CD4-positive, alpha-beta T cell treated with Interleukin-12 subunit alpha and Interleukin-12 subunit beta, for 1 hour (primary cell): ENCODE measurements at regions not wholly inside any gene's neighbourhood (a gene's known extent, or its start where the extent isn't known, plus 50 kb on each side); places are given as distances from the start of the nearest gene placed in this dataset.
"Not testable (repeated sequence)": the region's sequence is repeated elsewhere in the genome, so short reads cannot be mapped to it uniquely, and the experiment has no call there.

Source experiments
- DNase-seq: peaks from one replicate; pipeline ENCODE4 v3.0.0-alpha.2; 2020

DNA sequence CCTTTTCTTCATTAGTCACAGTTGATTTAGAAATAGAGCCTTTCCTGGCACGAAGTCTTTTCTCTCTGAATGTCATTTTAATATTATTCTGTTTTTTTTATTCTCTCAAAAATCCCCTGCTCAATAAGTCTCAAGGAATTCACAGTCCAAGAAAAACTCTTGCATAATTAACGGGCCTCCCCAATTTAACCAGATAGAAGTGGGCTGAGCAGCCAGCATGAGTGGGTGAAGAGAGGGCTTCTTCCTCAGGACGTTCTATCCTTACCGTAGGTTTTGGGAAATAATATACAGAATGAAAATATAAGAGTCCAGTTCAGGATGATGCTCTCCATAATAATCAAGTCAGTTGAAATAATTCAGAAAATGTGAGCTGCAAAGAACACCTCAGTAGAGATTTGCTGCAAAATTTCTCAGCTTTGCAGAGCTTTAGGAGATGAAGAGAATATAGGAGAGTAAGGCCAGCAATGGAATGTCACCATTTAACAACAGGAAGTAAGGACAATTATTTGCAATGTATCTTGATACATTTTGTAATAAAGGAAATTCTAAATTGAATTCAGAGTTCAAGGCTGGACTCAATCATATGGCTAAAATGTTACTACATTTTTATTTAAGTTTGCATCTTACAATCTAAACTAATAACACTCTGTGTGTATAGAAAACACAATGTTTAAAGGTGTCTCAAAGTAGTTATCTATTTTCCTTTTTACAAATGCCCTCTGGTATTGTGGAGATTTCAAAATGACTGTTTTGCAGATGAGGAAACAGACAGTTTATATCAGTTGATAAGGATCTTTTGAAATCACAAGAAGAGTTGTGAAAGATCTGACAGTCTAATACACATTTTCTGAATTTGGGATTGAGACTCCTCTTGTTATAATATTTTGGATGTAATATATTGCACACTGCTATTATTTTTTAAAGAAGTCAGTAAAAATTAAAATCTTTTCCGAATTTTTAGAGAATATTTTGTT is 1724.1 kb upstream of the SEL1L start:
- DNase-seq: no peak

DNA sequence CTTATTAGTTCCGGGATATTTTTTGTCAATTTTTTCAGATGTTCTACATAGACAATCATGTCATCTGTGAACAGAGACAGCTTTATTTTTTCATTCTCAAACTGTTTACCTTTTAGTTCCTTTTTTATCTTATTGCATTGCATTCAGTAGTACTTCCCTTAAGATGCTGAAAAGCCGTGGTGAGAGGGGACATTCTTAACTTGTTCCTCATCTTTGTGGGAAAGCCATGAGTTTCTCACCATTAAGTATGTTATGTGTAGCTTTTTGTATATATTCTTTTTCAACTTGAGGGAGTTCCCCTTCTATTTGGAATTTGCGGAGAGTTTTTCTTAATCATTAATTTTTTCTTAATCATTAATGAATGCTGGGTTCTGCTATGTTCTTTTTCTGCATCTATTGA is 1727.1 kb upstream of the SEL1L start:
- DNase-seq: no peak

DNA sequence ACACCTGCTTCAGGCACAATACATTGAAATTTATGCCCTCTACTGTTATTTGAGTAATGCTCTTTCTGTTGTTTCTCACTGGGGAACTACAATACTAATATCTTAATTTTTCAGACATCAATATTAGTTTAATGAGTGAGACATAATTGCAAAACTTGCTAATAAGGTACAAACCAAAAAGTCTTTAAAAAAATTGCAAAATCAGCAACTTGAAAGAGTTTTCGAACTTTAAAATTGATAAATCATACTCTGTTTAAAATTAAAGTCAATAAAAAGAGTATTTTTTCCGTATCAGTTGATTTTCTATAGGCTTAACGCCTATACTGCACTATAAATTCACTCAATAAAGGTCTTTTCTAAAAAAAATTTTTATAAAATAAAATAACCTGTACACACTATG is 1735.9 kb upstream of the SEL1L start:
- no peak for DNase-seq

DNA sequence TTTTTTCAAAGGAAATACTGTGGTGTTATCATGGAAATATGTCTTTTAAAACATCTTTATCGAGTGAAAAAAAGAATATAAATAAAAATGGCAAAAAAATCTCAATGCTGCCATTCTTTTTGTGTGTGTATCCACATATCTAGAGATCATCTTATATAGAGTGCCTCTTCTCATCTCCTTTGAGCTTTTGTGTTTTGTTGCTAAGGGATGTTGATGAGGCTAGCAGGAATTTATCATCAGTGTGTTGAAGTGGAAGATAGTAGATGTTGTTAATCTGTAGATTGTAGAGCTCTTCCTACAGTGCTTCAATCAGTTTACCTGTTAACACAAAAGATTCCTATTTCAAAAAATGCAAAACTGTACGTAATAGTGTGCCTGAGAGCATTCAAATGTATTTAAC is 1738.0 kb upstream of the SEL1L start:
- DNase-seq: no peak

DNA sequence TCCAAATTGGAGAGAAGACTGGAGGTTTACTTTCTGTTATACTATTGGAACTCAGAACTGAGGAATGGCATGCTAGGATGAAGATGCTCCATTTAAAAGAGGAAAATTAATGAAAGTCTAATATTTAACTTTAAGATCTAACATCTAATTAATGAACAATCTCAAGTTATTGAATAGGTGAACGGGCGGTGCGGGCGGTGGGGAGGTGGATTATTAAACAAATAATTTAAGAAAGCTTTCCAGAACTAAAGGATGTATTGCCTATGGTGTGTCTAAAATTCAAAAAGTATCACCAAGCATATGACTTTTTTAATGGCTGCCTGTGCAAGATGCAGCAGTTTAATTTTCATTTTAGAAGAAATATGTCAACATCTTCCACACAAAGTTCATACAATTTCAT is 1747.1 kb upstream of the SEL1L start:
- DNase-seq: no peak

DNA sequence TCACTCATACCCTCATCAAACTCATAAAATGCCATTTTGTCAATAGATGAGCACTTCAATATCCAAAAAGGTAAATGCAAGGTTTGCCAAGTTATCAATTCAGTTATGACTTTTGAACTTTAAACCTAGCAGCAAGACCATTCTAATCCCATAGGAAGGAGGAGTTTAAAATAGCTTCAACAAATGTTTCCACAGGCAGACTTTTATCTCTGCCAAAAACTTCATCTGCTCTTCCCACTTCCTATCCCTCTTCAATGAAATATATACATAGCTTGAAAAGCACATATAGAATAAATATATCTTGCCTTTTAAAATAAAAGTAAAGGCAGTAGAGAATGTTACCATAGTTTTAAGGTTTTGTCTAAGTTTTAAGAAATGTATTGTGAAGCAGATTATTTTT is 1749.1 kb upstream of the SEL1L start:
- no peak for DNase-seq

DNA sequence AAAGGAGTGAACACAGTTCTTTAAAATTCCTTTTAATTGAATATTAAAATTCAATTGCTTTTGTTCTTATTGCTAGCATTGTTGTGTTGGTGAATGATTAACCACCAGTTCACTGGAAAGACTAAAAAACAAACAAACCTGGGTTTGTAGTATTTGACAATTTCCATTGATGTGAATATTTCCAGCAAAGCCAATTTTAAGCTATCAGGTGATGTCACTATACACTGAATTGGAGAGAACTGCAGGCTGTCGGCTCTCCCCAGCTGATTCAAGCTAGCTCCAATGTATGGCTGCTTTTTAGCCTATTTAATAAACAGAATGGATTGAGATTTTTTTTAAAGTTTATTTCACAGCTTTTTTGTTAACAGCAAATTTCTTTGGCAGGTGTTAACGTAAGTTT is 1753.6 kb upstream of the SEL1L start:
- no peak for DNase-seq

DNA sequence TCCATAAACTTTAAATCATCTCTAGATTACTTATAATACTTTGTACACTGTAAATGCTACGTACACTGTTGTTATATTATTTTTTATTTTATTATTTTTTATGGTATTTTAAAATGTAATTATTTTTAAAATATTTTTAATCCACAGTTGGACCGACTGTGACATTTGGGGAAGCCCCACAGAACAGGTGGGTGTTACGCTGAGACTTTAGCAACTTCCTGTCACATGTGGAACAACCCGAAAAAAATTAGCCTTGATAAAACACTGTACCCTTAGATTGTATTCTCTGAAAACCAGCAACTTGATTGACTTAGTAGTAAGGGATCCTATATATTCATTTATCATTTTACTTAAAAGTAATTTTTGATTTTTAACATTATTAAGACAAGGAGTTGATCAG is 1755.7 kb upstream of the SEL1L start:
- no peak for DNase-seq

DNA sequence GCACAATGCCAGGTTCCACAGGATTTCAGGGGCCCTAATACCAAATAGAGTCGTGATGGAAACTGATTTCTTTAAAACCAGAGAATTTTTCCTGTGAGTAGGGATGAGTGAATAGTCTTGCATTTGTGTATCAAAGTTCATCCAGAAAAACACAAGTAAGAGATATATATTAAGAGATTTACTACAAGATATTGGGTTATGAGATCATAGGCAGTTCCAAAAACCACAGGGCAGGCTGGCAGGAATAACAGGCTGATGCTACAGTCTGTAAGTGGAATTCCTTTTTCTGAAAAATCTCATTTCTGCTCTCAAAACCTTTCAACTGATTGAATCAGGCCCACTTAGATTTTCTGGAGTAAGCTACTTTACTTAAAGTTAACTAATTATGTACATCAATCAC is 1756.2 kb upstream of the SEL1L start:
- no peak for DNase-seq

DNA sequence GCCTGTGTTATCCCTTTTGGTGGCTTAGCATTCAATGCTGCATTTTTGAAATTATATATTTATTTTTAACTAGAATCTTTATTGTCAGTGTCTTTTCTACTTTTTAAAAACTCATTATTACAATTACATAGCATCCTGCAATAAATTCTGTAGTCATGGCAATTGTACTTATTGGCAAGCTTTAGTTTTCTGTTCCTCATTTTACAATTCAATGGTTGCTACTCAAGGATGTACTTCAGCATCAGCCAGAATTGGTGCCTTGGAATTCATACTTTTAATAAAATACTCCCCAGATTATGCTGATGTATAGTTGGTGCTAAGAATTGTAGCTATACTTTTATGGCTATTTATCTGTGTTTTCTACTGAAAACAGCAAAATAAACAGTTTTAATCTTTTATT is 1756.8 kb upstream of the SEL1L start:
- DNase-seq: no peak

DNA sequence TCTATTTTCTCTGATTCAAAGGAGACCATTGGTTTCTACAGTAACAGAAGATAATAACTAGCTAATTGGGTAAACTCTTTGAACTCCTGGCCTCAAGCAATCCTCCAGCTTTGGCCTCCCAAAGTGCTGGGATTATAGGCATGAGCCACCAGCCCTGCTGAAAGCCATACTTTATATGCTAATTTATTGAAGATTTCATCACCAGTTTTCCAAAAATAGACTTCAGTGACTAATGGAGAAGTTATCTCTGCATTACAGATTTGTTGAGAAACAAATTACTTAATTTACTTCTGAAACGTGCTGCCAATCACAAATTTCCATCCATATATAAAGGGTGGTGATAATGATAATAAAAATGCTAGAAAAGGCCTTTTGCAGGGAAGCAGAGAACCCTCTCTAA is 1758.1 kb upstream of the SEL1L start:
- no peak for DNase-seq

DNA sequence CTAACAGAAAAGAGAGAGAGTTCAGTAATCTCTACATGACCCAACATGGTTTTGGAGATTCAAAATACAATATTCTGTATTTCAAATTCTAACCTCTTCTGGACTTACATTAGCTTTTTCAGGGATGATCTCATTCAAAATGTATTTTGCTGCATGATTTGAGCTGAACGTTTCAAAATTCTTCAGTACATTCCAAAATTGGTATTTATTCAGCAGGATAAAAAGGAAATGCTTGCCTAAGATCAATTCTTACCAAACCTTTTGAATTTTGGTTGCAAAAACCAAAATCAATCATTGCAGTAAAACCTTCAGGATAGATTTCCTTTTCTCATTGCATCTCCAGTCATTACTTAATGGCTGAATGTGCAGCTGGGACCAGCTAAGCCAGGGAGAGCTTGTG is 1761.3 kb upstream of the SEL1L start:
- no peak for DNase-seq

DNA sequence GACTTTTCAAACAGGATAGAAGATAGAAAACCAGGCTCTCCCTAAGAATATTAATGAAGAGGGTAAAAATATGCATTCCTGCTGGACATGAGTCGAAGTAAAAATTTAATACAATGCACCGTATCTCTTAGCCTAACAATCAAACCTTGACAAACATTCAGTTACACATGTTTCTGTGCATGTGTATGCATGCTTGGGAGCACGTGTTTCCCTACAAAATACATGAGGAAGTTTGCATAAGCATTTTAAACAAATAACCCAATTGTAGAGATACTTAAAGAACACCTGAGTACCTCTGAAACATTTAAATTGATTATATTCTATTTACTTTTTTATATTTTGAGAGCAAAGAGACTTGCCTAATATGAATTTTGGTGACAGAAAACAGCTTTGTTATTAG is 1763.7 kb upstream of the SEL1L start:
- DNase-seq: no peak

DNA sequence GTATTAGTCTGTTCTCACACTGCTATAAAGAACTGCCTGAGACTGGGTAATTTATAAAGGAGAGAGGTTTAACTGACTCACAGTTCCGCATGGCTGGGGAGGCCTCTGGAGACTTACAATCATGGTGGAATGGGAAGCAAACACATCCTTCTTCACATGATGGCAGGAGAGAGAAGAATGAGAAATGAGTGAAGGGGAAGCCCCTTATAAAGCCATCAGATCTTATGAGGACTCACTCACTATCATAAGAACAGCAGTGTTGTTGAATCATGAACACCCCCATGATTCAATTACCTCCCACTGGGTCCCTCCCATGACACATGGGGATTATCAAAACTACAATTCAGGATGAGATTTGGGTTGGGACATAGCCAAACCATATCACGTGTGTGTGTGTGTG is 1764.4 kb upstream of the SEL1L start:
- not testable (repeated sequence) for DNase-seq

DNA sequence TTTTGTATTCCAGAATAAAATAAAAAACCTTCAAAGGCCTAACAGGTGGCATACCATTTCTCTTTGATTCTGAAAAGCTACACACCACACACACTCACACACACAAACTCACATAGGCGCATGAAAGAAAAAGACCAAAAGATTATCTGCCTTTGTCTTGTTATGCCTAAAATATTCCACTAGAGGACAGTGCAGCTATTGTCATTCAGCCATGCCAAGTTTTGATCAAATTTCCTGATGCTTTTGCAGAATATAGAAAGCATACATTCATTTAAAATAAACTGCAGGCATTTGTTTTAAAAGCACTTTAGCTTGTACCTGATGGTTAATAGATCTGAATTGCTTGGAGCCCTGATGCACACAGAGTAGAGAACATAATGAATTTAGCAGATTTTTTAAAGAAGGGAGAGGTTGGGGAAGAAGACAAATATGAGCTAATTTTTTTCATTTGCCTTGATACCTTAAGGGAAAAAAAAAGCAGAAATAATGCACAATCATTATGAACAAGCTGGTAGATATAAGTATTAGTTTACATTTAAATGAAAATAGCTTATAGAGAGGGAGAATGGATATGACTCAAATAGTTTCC is 1766.9 kb upstream of the SEL1L start:
- DNase-seq: no peak

DNA sequence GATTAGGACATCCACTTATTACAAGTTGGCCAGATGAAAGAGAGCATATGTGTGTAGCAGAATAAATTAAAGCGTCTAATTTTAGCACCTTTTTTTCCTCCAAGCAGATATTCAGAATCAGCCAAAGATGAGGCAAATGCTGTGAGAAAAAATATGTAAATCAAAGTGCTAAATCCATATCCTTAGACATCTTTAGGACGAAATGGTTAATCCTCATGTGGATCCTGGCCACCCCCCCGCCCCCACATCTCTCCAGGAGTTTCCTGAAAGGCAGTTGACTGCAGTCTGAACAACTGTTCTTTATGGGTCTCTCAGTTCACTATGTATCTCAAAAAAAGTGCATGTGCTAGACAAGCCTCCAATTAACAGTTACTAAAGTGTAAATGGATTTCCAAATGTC is 1768.1 kb upstream of the SEL1L start:
- DNase-seq: no peak

DNA sequence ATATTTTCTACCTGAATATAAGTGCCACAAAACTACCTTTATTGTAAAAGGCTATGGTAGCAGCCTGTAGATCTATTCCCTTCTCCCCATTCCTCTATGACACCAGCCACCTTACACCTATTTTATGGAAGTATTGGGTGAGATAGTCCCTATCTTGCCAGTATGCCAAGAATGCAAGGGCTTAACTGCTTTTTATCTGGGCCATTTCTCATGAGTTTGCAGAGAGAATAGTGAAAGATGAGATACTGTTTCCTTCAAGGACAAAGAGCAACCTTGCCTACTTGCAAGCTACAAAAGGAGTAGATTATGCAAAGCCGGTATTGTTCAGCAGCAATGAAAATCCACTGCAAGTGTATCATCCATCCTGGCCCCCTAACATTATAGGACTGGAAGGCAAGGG is 1775.6 kb upstream of the SEL1L start:
- no peak for DNase-seq

DNA sequence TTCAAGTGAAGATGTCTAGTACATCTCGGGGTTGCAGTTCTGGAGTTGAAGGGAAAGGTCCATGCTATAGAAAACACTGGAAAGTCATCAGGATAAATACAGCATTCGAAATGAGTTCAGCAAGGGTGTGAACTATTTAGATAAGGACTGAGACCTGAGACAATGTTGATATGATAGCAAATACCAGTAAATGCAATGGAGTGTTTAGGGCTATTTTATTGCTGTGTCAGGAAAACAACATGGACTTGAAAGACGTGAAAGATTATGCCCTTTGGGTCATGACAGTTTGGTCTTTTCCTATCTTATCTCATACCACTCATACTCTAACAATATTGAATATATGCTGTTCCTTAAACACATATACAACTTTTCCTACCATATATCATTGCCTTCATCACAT is 1776.2 kb upstream of the SEL1L start:
- DNase-seq: no peak

DNA sequence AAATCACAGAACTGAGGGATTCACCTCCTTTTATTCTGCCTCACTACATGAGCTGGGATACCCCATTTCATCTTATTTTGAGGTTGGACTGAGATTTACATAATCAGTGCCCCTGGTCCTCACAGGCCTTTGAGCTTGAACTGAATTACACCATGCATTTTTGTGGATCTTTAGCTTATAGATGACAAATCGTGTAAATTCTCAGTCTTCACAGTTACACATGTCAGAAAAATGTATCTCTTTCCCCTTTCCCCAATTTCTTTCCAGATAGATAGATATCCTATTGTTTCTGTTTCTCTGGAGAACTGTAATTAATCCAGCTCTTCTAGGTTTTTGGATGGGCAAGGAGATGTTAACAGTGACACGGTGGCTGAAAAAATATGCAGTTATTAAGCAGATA is 1778.9 kb upstream of the SEL1L start:
- no peak for DNase-seq

DNA sequence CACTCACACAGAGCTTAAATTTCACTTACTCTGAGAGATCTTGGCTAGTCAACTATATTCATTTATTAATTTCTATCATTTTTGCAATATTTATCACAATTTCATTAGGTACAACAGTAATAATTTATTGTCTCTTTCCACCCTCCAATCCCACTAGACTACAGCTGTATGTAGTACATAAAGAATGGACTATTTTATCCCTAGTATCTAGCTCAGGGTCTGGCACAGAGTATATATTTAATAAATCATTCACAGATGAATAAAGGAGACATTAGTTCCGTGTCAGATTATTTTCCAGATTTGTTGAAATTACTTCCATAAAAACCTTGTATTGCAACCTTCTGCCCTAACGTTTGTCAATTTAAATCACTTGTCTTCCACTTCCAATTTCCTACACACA is 1781.1 kb upstream of the SEL1L start:
- no peak for DNase-seq

DNA sequence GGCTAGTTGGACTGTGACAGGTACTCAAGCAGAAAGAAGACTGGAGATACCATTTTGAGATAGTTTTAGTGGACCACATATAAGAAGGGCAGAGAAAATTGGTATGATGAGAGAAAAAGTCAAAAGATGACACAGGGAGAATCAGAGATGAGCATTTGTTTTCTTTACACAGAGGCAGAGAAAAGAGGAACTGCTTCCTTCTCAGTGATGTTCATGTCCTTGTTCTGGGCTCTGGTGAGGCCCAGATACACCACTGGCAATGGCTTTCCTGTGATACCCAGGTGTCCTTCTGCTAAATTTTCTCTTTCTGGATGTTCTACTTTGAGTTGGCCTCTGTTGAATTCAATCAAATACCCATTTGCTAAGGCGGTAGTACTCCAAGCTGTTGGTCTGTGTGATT is 1782.7 kb upstream of the SEL1L start:
- DNase-seq: no peak

DNA sequence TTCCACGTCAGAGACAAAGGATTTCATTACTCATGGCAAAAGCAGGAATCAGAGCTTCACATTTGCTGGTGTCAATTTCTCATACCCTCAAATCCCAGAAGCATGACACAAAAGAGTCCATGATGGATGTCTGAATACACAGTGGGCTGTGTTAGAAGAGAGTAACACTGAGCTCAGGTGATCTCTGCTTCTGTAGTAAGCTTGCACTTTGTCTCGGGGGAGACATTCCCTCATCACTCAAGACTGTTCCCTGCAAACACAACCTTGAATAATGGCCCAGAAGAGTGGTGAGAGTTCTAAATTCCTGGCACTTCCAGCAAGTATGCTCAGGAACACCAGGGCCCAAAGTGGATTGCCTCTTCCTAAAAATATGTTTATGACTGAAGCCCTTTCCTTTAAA is 1787.2 kb upstream of the SEL1L start:
- no peak for DNase-seq

DNA sequence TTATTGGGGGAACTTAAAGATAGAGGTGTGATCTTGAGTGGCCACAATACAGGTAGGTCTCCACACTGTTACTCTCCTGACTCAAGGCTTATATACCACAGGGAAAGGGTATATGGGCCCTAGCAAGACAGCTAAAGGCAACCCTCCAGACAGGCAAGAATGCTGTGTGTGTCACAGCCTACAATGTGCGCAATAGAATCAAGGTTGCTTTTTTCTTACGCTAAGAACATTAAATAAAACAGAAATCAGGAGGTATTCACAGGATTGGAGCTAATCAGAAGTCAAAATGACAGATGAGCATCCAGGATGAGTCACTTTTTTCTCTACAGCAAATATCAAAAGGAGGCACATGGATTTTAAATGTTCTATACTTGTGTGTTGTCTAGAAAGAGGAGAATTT is 1797.9 kb upstream of the SEL1L start:
- DNase-seq: no peak

DNA sequence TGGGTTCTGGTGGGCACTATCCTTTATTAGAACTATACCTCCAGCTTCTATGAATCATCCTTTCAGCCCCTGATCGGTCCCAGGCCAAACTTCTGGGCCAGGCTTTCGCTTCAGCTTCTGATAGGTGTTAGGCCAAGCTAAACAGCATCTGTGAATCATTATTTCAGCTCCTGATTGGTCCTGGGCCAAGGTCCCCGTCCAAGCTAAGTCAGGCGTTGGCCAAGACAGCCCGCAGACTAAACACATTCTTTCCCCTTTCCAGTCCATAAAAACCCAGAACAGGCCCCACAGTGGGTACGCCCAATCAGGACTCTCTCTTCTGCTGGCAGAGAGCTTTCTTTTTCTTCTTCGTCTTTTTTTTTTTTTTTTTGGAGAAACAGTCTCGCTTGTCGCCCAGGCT is 1808.9 kb upstream of the SEL1L start:
- DNase-seq: no peak

DNA sequence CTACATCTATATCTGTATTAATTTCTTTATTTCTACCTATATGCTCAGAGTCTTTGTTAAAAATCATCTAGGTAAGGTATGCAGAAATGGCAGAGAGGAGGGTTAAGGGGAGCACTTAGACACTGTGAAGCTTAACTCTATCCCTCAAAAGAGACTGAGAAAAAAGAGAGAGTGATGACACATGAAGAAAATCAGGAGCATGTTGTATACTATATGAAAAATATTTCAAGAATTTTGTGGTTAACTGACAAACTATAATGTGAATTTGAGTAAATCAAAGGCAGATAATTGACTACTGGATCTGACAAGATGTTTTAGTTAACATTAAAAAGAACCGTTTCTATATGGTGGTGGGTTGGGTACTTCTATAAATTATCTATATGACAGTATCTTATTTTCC is 1814.2 kb upstream of the SEL1L start:
- DNase-seq: no peak
